ENCODE measurements at regions not wholly inside any gene's neighbourhood (a gene's known extent, or its start where the extent isn't known, plus 50 kb on each side); places are given as distances from the start of the nearest gene placed in this dataset.

DNA sequence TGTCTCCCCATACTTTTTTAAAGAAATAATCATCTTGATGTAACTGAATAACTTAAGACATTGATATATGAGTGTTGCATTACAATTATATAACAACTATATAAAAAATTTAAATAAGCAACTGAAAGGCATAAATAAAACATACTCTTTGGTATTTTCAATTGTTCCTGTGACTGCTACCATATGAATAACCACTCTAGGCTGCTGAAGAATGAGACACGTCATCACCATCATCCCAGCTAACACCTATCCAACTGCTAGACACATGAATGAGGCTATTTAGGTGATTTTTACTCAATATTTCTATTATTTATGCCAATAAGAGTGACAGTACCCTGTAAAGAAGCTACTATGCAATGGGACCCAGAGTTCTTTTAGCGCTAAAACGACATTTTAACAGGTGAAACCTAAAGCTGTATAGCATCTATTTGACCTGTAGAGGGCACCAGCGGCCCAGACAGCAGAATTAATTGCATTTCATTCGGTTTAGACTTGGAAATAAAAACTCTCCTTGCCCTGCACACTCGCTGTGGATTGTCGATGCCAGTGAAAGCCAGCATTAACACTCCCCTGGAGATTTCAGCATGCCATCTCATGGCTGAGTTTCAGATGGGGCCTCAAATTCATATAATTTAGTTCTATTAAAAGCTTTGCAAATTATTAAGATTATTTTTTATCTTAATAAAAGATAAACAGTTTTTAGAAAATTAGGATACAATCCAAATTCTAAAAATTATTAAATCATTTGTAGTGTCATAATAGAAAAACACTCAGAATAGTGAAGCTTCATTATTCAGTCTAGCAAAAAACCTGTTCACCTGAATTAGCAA, 89.4 kb upstream of the MAP2 start:
- DNase-seq (ENCODE audit: low spot score): peak; percentile 45
- ChIA-PET POLR2A (interaction anchor here (0.7 to 2.0 kb wide), 4 partner anchors 10 to 78 kb away, joined by 3 to 8 read pairs (median 4); no protein-coding TSS in a partner anchor), CTCF (ENCODE audit: unreplicated experiment) (no interaction called here)
- H3K9me3 ChIP-seq (ENCODE audit: low read length): no peaks in the 10 kb centered on the region
- TF ChIP-seq EZH2phosphoT487 (IDR thresholded peaks at IDR 0.05; ENCODE audit: borderline replicate concordance, low read depth, low read length) (no peak), CTCF (conservative IDR thresholded peaks at IDR 0.05; ENCODE audit: low read length) (peak; percentile 89)
- H3K36me3 ChIP-seq (ENCODE audit: insufficient read depth, low read length): no peaks in the 10 kb centered on the region
- no peak overlapping the region for H3K4me3 ChIP-seq (ENCODE audit: low read depth, low read length, poor library complexity, severe bottlenecking)
- no peaks in the 10 kb centered on the region for H3K4me1 ChIP-seq (ENCODE audit: insufficient read depth, low read length, poor library complexity, severe bottlenecking)
- intact Hi-C loops (cut with micrococcal nuclease; ENCODE audit: unreplicated experiment): loop anchor here (2.0 to 5.0 kb wide), 3 partner anchors 242 to 937 kb away; no protein-coding TSS in a partner anchor
- no peak overlapping the region for H2AFZ ChIP-seq (ENCODE audit: low read length)
- H3K4me2 ChIP-seq (ENCODE audit: low read length): no peak overlapping the region
- H3K79me2 ChIP-seq (ENCODE audit: insufficient read depth, low read depth, low read length): no peaks in the 10 kb centered on the region
- H3K27ac ChIP-seq (ENCODE audit: low read depth, low read length, poor library complexity, severe bottlenecking): no peak overlapping the region
- no TSS peak for BruUV-seq (replicated peaks)
- H4K20me1 ChIP-seq (ENCODE audit: insufficient read depth, low read length): no peaks in the 10 kb centered on the region
- no peaks in the 10 kb centered on the region for H3K9me2 ChIP-seq (ENCODE audit: insufficient read depth, low read length)

DNA sequence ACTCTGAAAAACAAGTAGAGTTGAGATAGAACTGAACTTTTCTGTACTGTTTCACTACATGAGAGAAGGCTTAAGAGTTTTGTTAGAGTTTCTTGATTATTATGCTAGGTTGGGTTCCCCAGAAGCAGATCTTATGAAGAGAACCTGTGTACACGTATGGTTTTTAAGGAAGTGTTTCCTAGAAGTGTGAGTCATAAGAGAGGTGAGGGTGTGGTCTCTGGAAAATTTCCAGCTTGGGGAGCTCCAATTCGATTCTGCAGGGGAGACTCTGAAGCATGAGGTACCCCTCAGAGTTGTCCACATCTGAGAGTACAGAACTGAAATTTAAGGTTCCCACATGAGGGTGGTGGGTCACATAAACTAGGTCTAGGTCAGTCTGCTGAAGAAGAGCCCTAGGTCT, 83.3 kb upstream of the MAP2 start:
- intact Hi-C loops (cut with micrococcal nuclease; ENCODE audit: unreplicated experiment): loop anchor here (5.0 kb wide), 1 partner anchor 82 kb away; the partner anchor contains the start of gene MAP2
- no peaks in the 10 kb centered on the region for H3K36me3 ChIP-seq (ENCODE audit: insufficient read depth, low read length)
- no peaks in the 10 kb centered on the region for H3K79me2 ChIP-seq (ENCODE audit: insufficient read depth, low read depth, low read length)
- H3K4me1 ChIP-seq (ENCODE audit: insufficient read depth, low read length, poor library complexity, severe bottlenecking): no peaks in the 10 kb centered on the region
- no peaks in the 10 kb centered on the region for H3K9me2 ChIP-seq (ENCODE audit: insufficient read depth, low read length)
- H2AFZ ChIP-seq (ENCODE audit: low read length): no peak overlapping the region
- DNase-seq (ENCODE audit: low spot score): no peak
- no peak overlapping the region for H3K4me2 ChIP-seq (ENCODE audit: low read length)
- no peaks in the 10 kb centered on the region for H3K9me3 ChIP-seq (ENCODE audit: low read length)
- ChIA-PET POLR2A (no interaction called here), CTCF (ENCODE audit: unreplicated experiment) (no interaction called here)
- no peaks in the 10 kb centered on the region for H4K20me1 ChIP-seq (ENCODE audit: insufficient read depth, low read length)
- no peak overlapping the region for H3K4me3 ChIP-seq (ENCODE audit: low read depth, low read length, poor library complexity, severe bottlenecking)
- no peak for TF ChIP-seq EZH2phosphoT487 (IDR thresholded peaks at IDR 0.05; ENCODE audit: borderline replicate concordance, low read depth, low read length)
- TF ChIP-seq CTCF (conservative IDR thresholded peaks at IDR 0.05; ENCODE audit: low read length): no peak
- no TSS peak for BruUV-seq (replicated peaks)
- H3K27ac ChIP-seq (ENCODE audit: low read depth, low read length, poor library complexity, severe bottlenecking): no peak overlapping the region

DNA sequence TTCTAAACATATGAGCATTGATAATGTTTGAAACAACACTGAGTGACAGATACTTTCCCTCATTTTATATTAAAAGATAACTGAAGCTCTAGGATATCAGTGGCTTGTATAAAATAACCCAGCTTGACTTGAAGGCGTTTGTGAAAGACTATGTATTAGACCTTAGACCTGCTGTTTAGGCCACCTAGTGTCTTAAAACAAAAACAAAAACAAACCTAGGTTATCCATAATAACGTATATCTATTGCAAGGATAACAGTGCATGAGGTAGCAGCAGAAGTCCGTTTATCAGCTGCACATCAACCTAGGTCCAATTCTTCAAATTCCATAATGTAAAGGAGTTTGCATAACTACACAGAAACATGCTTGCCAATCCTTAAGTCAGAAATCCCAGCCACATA, 79.5 kb upstream of the MAP2 start:
- H3K36me3 ChIP-seq (ENCODE audit: insufficient read depth, low read length): no peaks in the 10 kb centered on the region
- H3K79me2 ChIP-seq (ENCODE audit: insufficient read depth, low read depth, low read length): no peaks in the 10 kb centered on the region
- no peaks in the 10 kb centered on the region for H4K20me1 ChIP-seq (ENCODE audit: insufficient read depth, low read length)
- ChIA-PET CTCF (ENCODE audit: unreplicated experiment) (no interaction called here), POLR2A (interaction anchor here (0.7 kb wide), 1 partner anchor 1371 kb away, joined by 3 read pairs; no protein-coding TSS in a partner anchor)
- no TSS peak for BruUV-seq (replicated peaks)
- TF ChIP-seq CTCF (conservative IDR thresholded peaks at IDR 0.05; ENCODE audit: low read length) (no peak), EZH2phosphoT487 (IDR thresholded peaks at IDR 0.05; ENCODE audit: borderline replicate concordance, low read depth, low read length) (no peak)
- no peaks in the 10 kb centered on the region for H3K9me2 ChIP-seq (ENCODE audit: insufficient read depth, low read length)
- no peak overlapping the region for H3K4me3 ChIP-seq (ENCODE audit: low read depth, low read length, poor library complexity, severe bottlenecking)
- intact Hi-C loops (cut with micrococcal nuclease; ENCODE audit: unreplicated experiment): loop anchor here (5.0 kb wide), 1 partner anchor 78 kb away; the partner anchor contains the start of gene MAP2
- no peak overlapping the region for H3K4me2 ChIP-seq (ENCODE audit: low read length)
- no peak for DNase-seq (ENCODE audit: low spot score)
- H2AFZ ChIP-seq (ENCODE audit: low read length): no peak overlapping the region
- no peak overlapping the region for H3K27ac ChIP-seq (ENCODE audit: low read depth, low read length, poor library complexity, severe bottlenecking)
- H3K4me1 ChIP-seq (ENCODE audit: insufficient read depth, low read length, poor library complexity, severe bottlenecking): no peaks in the 10 kb centered on the region
- H3K9me3 ChIP-seq (ENCODE audit: low read length): no peaks in the 10 kb centered on the region
